GM23338 (cell line): ENCODE measurements at regions not wholly inside any gene's neighbourhood (a gene's known extent, or its start where the extent isn't known, plus 50 kb on each side); places are given as distances from the start of the nearest gene placed in this dataset.

Experiments
- ATAC-seq: fragments of 200-7000 bp; cut with Tn5 transposase; 3 replicates; pipeline ENCODE4 v1.9.1; 2020
- DNase-seq: peaks from one replicate; pipeline ENCODE4 v3.0.0-alpha.2; 2015; ENCODE audit warnings: low spot score
- H2AFZ ChIP-seq: fragments of 200-600 bp; sonication (generic); 2 replicates; pipeline ENCODE4 v1.8.0; 2016; ENCODE audit warnings: antibody characterized with exemption, mild to moderate bottlenecking, moderate library complexity
- H3F3A ChIP-seq: fragments of 200-600 bp; sonication (generic); replicated peaks from 2 replicates; pipeline ENCODE4 v1.8.0; 2017; ENCODE audit warnings: antibody characterized with exemption, mixed run types, low read depth
- H3K27ac ChIP-seq: fragments of 200-600 bp; sonication (generic); 2 replicates; pipeline ENCODE4 v1.6.1; 2016; ENCODE audit warnings: low read depth
- H3K27me3 ChIP-seq: fragments of 200-600 bp; sonication (generic); 2 replicates; pipeline ENCODE4 v1.8.0; 2016; ENCODE audit warnings: mild to moderate bottlenecking, mixed run types, moderate library complexity; ENCODE audit not compliant: insufficient read depth
- H3K36me3 ChIP-seq: fragments of 200-600 bp; sonication (generic); 2 replicates; pipeline ENCODE4 v1.8.0; 2016; ENCODE audit warnings: mild to moderate bottlenecking; ENCODE audit not compliant: insufficient read depth
- H3K4me1 ChIP-seq: fragments of 200-600 bp; sonication (generic); 2 replicates; pipeline ENCODE4 v1.8.0; 2016; ENCODE audit warnings: mild to moderate bottlenecking, moderate library complexity; ENCODE audit not compliant: insufficient read depth
- H3K4me2 ChIP-seq: fragments of 200-600 bp; sonication (generic); 2 replicates; pipeline ENCODE4 v1.7.1; 2017; ENCODE audit warnings: mixed run types
- H3K4me3 ChIP-seq: fragments of 200-600 bp; sonication (generic); 2 replicates; pipeline ENCODE4 v1.6.1; 2016; ENCODE audit warnings: mixed run types
- H3K79me2 ChIP-seq: fragments of 200-600 bp; sonication (generic); replicated peaks from 2 replicates; pipeline ENCODE4 v1.8.0; 2017; ENCODE audit warnings: mild to moderate bottlenecking; ENCODE audit not compliant: insufficient read depth
- H3K9me2 ChIP-seq: fragments of 200-600 bp; sonication (generic); 2 replicates; pipeline ENCODE4 v1.8.0; 2017; ENCODE audit not compliant: insufficient read depth
- H4K20me1 ChIP-seq: fragments of 200-600 bp; sonication (generic); replicated peaks from 2 replicates; pipeline ENCODE4 v1.8.0; 2017; ENCODE audit warnings: mild to moderate bottlenecking; ENCODE audit not compliant: insufficient read depth
- H3K27ac Mint-ChIP-seq: 2 replicates; pipeline ENCODE4 v1.8.0; 2020; ENCODE audit warnings: inconsistent platforms, mild to moderate bottlenecking, moderate library complexity, mixed read lengths
- H3K27me3 Mint-ChIP-seq: 3 replicates; pipeline ENCODE4 v1.8.0; 2022; ENCODE audit warnings: low read depth, mild to moderate bottlenecking, moderate library complexity, mixed read lengths, inconsistent platforms; ENCODE audit not compliant: insufficient read depth, poor library complexity
- H3K36me3 Mint-ChIP-seq: 3 replicates; pipeline ENCODE4 v1.8.0; 2021; ENCODE audit warnings: low read depth, mild to moderate bottlenecking, inconsistent platforms, moderate library complexity, mixed read lengths
- H3K4me1 Mint-ChIP-seq: 3 replicates; pipeline ENCODE4 v1.8.0; 2020; ENCODE audit warnings: mild to moderate bottlenecking, inconsistent platforms, mixed read lengths
- H3K4me3 Mint-ChIP-seq: 3 replicates; pipeline ENCODE4 v1.8.0; 2021; ENCODE audit warnings: moderate library complexity, mild to moderate bottlenecking, inconsistent platforms, mixed read lengths
- H3K9me3 Mint-ChIP-seq: 3 replicates; pipeline ENCODE4 v1.8.0; 2020; ENCODE audit warnings: moderate library complexity, mild to moderate bottlenecking, inconsistent platforms, mixed read lengths
- CREB1 ChIP-seq: fragments of 250-450 bp; sonication (Bioruptor Pico); IDR thresholded peaks from 2 replicates; pipeline ENCODE4 v1.5.0; 2020; ENCODE audit warnings: low read depth, mild to moderate bottlenecking, moderate library complexity
- EZH2 ChIP-seq: fragments of 200-600 bp; sonication (generic); IDR thresholded peaks from one replicate; pipeline ENCODE4 v1.8.0; 2017; ENCODE audit warnings: antibody characterized with exemption, mild to moderate bottlenecking, low read depth; ENCODE audit not compliant: unreplicated experiment
- JUNB ChIP-seq: IDR thresholded peaks from one replicate; pipeline ENCODE4 v1.6.1; 2016; ENCODE audit warnings: antibody characterized with exemption; ENCODE audit not compliant: unreplicated experiment
- ZNF114 ChIP-seq: fragments of 250-450 bp; sonication (Bioruptor Pico); IDR thresholded peaks from 2 replicates; pipeline ENCODE4 v1.5.0; 2020; ENCODE audit warnings: mild to moderate bottlenecking, moderate library complexity
- ZNF331 ChIP-seq: fragments of 250-450 bp; sonication (Bioruptor Pico); IDR thresholded peaks from 2 replicates; pipeline ENCODE4 v1.5.0; 2020; ENCODE audit warnings: low read depth, mild to moderate bottlenecking, moderate library complexity
- TF ChIP-seq, protein P1 (sequence below): IDR thresholded peaks from 2 replicates; pipeline ENCODE4 v1.6.1; 2016; ENCODE audit warnings: antibody characterized with exemption
- TF ChIP-seq, protein P2 (sequence below): IDR thresholded peaks from one replicate; pipeline ENCODE4 v1.6.1; 2018; ENCODE audit warnings: antibody characterized with exemption; ENCODE audit not compliant: unreplicated experiment

GRCh38 chr17:62898239-62898864 lies 67.7 kb upstream of the TANC2 start (continued):
- no peak for TF ChIP-seq CREB1 (CRISPR knock-in tag)
- no peak for TF ChIP-seq JUNB
- TF ChIP-seq, protein P1, sequence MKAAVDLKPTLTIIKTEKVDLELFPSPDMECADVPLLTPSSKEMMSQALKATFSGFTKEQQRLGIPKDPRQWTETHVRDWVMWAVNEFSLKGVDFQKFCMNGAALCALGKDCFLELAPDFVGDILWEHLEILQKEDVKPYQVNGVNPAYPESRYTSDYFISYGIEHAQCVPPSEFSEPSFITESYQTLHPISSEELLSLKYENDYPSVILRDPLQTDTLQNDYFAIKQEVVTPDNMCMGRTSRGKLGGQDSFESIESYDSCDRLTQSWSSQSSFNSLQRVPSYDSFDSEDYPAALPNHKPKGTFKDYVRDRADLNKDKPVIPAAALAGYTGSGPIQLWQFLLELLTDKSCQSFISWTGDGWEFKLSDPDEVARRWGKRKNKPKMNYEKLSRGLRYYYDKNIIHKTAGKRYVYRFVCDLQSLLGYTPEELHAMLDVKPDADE, result no peak

GRCh38 chr17:62897706-62898105 lies 68.3 kb upstream of the TANC2 start:
- Histone ChIP-seq H3K4me2 (no peak overlapping the region), H3K79me2 (no peaks in the 10 kb centered on the region), H3K27me3 (no peaks in the 10 kb centered on the region), H3F3A (no peaks in the 10 kb centered on the region), H4K20me1 (no peaks in the 10 kb centered on the region), H3K9me2 (no peaks in the 10 kb centered on the region), H3K4me1 (peaks cover 12% of the 10 kb centered on the region), H3K27ac (no peak overlapping the region), H3K36me3 (no peaks in the 10 kb centered on the region), H3K4me3 (no peak overlapping the region), H2AFZ (no peak overlapping the region)
- H3K27me3 Mint-ChIP-seq, result peaks cover 3% of the 10 kb centered on the region
- H3K4me3 Mint-ChIP-seq, result no peak overlapping the region
- no peaks in the 10 kb centered on the region for H3K36me3 Mint-ChIP-seq
- H3K4me1 Mint-ChIP-seq, result peaks cover 12% of the 10 kb centered on the region
- DNase-seq (no peak), ATAC-seq (no peak)
- H3K9me3 Mint-ChIP-seq, result no peaks in the 10 kb centered on the region; the same call in 2 of the 3 replicates
- H3K27ac Mint-ChIP-seq, result no peak overlapping the region
- TF ChIP-seq CREB1 (CRISPR knock-in tag) (no peak), EZH2 (no peak), ZNF114 (CRISPR knock-in tag) (no peak), ZNF331 (no peak)
- TF ChIP-seq, protein P2, sequence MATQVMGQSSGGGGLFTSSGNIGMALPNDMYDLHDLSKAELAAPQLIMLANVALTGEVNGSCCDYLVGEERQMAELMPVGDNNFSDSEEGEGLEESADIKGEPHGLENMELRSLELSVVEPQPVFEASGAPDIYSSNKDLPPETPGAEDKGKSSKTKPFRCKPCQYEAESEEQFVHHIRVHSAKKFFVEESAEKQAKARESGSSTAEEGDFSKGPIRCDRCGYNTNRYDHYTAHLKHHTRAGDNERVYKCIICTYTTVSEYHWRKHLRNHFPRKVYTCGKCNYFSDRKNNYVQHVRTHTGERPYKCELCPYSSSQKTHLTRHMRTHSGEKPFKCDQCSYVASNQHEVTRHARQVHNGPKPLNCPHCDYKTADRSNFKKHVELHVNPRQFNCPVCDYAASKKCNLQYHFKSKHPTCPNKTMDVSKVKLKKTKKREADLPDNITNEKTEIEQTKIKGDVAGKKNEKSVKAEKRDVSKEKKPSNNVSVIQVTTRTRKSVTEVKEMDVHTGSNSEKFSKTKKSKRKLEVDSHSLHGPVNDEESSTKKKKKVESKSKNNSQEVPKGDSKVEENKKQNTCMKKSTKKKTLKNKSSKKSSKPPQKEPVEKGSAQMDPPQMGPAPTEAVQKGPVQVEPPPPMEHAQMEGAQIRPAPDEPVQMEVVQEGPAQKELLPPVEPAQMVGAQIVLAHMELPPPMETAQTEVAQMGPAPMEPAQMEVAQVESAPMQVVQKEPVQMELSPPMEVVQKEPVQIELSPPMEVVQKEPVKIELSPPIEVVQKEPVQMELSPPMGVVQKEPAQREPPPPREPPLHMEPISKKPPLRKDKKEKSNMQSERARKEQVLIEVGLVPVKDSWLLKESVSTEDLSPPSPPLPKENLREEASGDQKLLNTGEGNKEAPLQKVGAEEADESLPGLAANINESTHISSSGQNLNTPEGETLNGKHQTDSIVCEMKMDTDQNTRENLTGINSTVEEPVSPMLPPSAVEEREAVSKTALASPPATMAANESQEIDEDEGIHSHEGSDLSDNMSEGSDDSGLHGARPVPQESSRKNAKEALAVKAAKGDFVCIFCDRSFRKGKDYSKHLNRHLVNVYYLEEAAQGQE, result no peak
